ENCODE measurements at regions not wholly inside any gene's neighbourhood (a gene's known extent, or its start where the extent isn't known, plus 50 kb on each side); places are given as distances from the start of the nearest gene placed in this dataset.
"Not testable (repeated sequence)": the region's sequence is repeated elsewhere in the genome, so short reads cannot be mapped to it uniquely, and the experiment has no call there.

GRCh38 chr1:113205980-113206766 is 133.2 kb downstream of the LRIG2 start:
- TF ChIP-seq CTCF (IDR thresholded peaks at IDR 0.05; ENCODE audit: insufficient read depth, low read depth, low read length) = no peak
- peak; percentile 58 for DNase-seq (ENCODE audit: low read depth)
- no peak overlapping the region for H3K4me3 ChIP-seq (ENCODE audit: low read depth, low read length)

DNA sequence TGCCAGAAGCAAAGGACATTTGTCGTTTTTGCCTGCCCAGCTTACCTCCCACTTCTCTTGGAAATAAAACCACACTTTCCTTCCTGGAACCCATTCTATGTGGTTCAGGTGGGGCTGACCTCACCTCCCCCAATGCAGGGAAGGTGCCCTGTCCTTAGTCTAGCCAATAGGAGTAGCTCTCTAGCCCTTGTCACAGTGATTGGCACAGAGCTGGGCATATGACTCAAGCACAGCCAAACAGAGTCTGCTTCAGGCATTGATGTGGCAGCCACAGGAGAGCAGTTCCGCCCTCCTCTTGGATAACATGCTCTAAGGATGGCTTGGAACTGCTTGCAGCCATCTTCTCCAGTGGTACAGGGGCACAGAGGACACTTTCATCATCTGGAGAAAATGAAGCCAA is 134.0 kb downstream of the LRIG2 start:
- TF ChIP-seq CTCF (IDR thresholded peaks at IDR 0.05; ENCODE audit: insufficient read depth, low read depth, low read length) = no peak
- no peak overlapping the region for H3K4me3 ChIP-seq (ENCODE audit: low read depth, low read length)
- DNase-seq (ENCODE audit: low read depth) = no peak

DNA sequence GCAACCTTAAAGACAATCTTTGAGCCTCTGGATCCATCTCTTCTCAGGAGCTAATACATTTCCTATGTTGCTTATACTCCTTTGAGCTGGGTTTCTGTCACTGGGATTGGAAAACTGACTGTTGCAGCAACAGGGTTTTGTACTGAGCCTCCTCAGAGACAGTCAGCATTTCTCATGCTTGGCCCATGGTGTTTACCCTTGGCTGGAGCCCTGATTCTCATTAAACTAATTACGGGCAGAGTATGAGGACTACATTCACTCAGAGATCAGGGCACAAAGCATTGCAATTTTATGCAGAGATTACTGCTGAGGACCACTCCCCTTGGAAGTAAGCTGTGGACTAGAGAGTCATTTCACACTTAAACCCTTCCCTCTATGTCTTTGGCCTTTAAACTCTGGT is 134.5 kb downstream of the LRIG2 start:
- no peak for TF ChIP-seq CTCF (IDR thresholded peaks at IDR 0.05; ENCODE audit: insufficient read depth, low read depth, low read length)
- no peak for DNase-seq (ENCODE audit: low read depth)
- no peak overlapping the region for H3K4me3 ChIP-seq (ENCODE audit: low read depth, low read length)

- not testable (repeated sequence) for DNase-seq (ENCODE audit: low read depth); H3K4me3 ChIP-seq (ENCODE audit: low read depth, low read length)
Measured at GRCh38 chr1:113208425-113208824, 135.4 kb downstream of the LRIG2 start.

- TF ChIP-seq CTCF (IDR thresholded peaks at IDR 0.05; ENCODE audit: insufficient read depth, low read depth, low read length) = no peak
- no peak for DNase-seq (ENCODE audit: low read depth)
- H3K4me3 ChIP-seq (ENCODE audit: low read depth, low read length) = no peak overlapping the region
Measured at GRCh38 chr1:113210248-113210647, 137.2 kb downstream of the LRIG2 start.

DNA sequence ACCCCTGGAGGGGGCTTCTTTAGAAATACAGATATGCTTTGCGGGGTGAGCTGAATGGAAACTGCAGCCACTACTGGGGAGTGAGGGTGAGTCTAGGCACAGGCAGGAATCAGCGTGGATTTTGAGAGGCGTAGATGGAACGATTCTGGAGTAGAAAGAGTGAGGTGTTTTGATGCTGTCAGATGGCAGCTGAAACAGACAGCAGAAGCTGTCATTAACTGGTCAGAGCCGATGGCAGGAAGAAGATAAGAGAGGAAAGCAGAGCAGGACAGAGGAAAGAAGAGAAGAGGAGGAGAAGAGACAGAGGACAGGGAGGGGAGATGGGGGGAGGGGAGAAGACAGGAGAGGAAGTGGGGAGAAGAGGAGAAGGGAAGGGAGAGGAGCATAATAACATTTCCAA is 138.5 kb downstream of the LRIG2 start:
- no peak overlapping the region for H3K4me3 ChIP-seq (ENCODE audit: low read depth, low read length)
- no peak for DNase-seq (ENCODE audit: low read depth)
- TF ChIP-seq CTCF (IDR thresholded peaks at IDR 0.05; ENCODE audit: insufficient read depth, low read depth, low read length) = no peak

GRCh38 chr1:113215015-113215414 is 142.0 kb downstream of the LRIG2 start:
- no peak for TF ChIP-seq CTCF (IDR thresholded peaks at IDR 0.05; ENCODE audit: insufficient read depth, low read depth, low read length)
- DNase-seq (ENCODE audit: low read depth) = no peak
- H3K4me3 ChIP-seq (ENCODE audit: low read depth, low read length) = no peak overlapping the region
